GM19023 (cell line): ENCODE measurements at regions not wholly inside any gene's neighbourhood (a gene's known extent, or its start where the extent isn't known, plus 50 kb on each side); places are given as distances from the start of the nearest gene placed in this dataset.
A peak's percentile ranks its signal among the peaks of the same experiment; 100 is the strongest.

ENCODE experiments used
- ATAC-seq: cut with Tn5 transposase; IDR thresholded peaks from one replicate; pipeline ENCODE4 v1.9.1; 2021; ENCODE audit warnings: mild to moderate bottlenecking, moderate library complexity; ENCODE audit not compliant: unreplicated experiment

GRCh38 chr3:14334936-14335335 is 67.5 kb upstream of the SLC6A6 start:
- no peak for ATAC-seq

GRCh38 chr3:14335774-14336748 is 66.3 kb upstream of the SLC6A6 start:
- ATAC-seq, result no peak

- ATAC-seq, result no peak
These were observed 65.4 kb upstream of the SLC6A6 start for GRCh38 chr3:14336749-14337598.

- ATAC-seq, result no peak
These were observed 64.6 kb upstream of the SLC6A6 start for GRCh38 chr3:14337828-14338227.

- ATAC-seq, result no peak
These were observed 64.2 kb upstream of the SLC6A6 start for GRCh38 chr3:14338242-14338641.

GRCh38 chr3:14338898-14339458 is 63.4 kb upstream of the SLC6A6 start:
- no peak for ATAC-seq

GRCh38 chr3:14340960-14341708 is 61.3 kb upstream of the SLC6A6 start:
- ATAC-seq, result no peak

GRCh38 chr3:14343338-14344112 is 58.9 kb upstream of the SLC6A6 start:
- no peak for ATAC-seq

- no peak for ATAC-seq
These were observed 58.1 kb upstream of the SLC6A6 start for GRCh38 chr3:14344351-14344750.

GRCh38 chr3:14345496-14346150 is 56.8 kb upstream of the SLC6A6 start:
- ATAC-seq, result no peak

- ATAC-seq, result no peak
These were observed 56.2 kb upstream of the SLC6A6 start for GRCh38 chr3:14346191-14346590.

- ATAC-seq, result no peak
These were observed 55.8 kb upstream of the SLC6A6 start for GRCh38 chr3:14346642-14347041.

- no peak for ATAC-seq
These were observed 55.3 kb upstream of the SLC6A6 start for GRCh38 chr3:14347110-14347509.

GRCh38 chr3:14351617-14352001 is 50.8 kb upstream of the SLC6A6 start:
- no peak for ATAC-seq

- peak; percentile 54 for ATAC-seq
These were observed 50.3 kb upstream of the SLC6A6 start for GRCh38 chr3:14352002-14352627.
